ENCODE measurements at regions not wholly inside any gene's neighbourhood (a gene's known extent, or its start where the extent isn't known, plus 50 kb on each side); places are given as distances from the start of the nearest gene placed in this dataset.

GRCh38 chr12:91572869-91573268 lies 390.3 kb upstream of the DCN start:
- H3K27me3 ChIP-seq (ENCODE audit: control insufficient read depth, insufficient read depth, low read length) = no peaks in the 10 kb centered on the region
- no peak overlapping the region for H3K4me3 ChIP-seq (ENCODE audit: low read depth, low read length)
- H3K36me3 ChIP-seq (ENCODE audit: control insufficient read depth, insufficient read depth, low read length) = no peaks in the 10 kb centered on the region
- TF ChIP-seq, protein P1, sequence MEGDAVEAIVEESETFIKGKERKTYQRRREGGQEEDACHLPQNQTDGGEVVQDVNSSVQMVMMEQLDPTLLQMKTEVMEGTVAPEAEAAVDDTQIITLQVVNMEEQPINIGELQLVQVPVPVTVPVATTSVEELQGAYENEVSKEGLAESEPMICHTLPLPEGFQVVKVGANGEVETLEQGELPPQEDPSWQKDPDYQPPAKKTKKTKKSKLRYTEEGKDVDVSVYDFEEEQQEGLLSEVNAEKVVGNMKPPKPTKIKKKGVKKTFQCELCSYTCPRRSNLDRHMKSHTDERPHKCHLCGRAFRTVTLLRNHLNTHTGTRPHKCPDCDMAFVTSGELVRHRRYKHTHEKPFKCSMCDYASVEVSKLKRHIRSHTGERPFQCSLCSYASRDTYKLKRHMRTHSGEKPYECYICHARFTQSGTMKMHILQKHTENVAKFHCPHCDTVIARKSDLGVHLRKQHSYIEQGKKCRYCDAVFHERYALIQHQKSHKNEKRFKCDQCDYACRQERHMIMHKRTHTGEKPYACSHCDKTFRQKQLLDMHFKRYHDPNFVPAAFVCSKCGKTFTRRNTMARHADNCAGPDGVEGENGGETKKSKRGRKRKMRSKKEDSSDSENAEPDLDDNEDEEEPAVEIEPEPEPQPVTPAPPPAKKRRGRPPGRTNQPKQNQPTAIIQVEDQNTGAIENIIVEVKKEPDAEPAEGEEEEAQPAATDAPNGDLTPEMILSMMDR (IDR thresholded peaks at IDR 0.05; ENCODE audit: insufficient read depth, low read length, severe bottlenecking) = no peak
- DNase-seq (ENCODE audit: low read depth) (no peak), FAIRE-seq (no peak)

DNA sequence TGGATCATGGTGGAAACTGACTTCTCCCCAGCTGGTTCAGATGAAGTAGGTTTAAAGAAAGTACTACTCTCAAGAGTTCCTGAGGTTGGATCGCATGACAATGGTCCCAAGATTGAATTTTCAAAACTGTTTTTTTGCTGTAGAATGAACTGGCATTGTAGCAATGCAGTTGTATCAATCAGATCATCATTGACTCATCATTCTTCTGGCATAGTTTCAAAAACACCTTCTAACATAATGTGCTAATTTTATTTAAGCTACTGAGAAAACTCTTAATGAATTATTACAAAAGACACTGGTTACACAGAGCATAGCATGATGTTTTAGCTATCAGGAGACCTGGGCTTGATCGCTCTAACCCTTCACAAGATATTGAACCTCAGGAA lies 384.5 kb upstream of the DCN start:
- TF ChIP-seq, protein P1 (IDR thresholded peaks at IDR 0.05; ENCODE audit: insufficient read depth, low read length, severe bottlenecking) = no peak
- H3K27me3 ChIP-seq (ENCODE audit: control insufficient read depth, insufficient read depth, low read length) = no peaks in the 10 kb centered on the region
- DNase-seq (ENCODE audit: low read depth) (peak; percentile 69), FAIRE-seq (no peak)
- no peaks in the 10 kb centered on the region for H3K36me3 ChIP-seq (ENCODE audit: control insufficient read depth, insufficient read depth, low read length)
- H3K4me3 ChIP-seq (ENCODE audit: low read depth, low read length) = no peak overlapping the region

GRCh38 chr12:91566328-91567099 lies 383.9 kb upstream of the DCN start:
- TF ChIP-seq, protein P1 (IDR thresholded peaks at IDR 0.05; ENCODE audit: insufficient read depth, low read length, severe bottlenecking) = no peak
- H3K27me3 ChIP-seq (ENCODE audit: control insufficient read depth, insufficient read depth, low read length) = no peaks in the 10 kb centered on the region
- no peaks in the 10 kb centered on the region for H3K36me3 ChIP-seq (ENCODE audit: control insufficient read depth, insufficient read depth, low read length)
- FAIRE-seq (no peak), DNase-seq (ENCODE audit: low read depth) (no peak)
- H3K4me3 ChIP-seq (ENCODE audit: low read depth, low read length) = no peak overlapping the region

DNA sequence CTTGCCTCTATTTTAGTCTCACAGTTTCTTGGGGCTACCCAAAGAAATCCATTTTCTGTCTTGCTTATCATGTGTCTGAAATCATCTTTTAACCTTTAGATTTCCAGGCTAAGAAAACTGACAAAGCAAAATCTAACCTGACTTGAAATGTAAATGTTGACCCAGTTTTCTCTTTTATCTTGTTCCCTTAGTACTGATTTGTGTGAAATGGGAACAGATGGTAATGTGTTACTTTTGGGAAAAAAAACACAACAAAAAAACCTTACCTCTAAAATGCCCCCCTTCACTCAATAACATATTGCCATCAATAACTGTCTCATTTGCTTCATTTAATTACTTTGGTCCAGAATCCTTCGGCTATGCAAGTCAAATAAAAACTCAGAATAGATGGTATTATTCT lies 383.2 kb upstream of the DCN start:
- DNase-seq (ENCODE audit: low read depth) = no peak
- Histone ChIP-seq H3K36me3 (ENCODE audit: control insufficient read depth, insufficient read depth, low read length) (no peaks in the 10 kb centered on the region), H3K4me3 (ENCODE audit: low read depth, low read length) (no peak overlapping the region), H3K27me3 (ENCODE audit: control insufficient read depth, insufficient read depth, low read length) (no peaks in the 10 kb centered on the region)
- TF ChIP-seq, protein P1 (IDR thresholded peaks at IDR 0.05; ENCODE audit: insufficient read depth, low read length, severe bottlenecking) = no peak
- no peak for FAIRE-seq

- peak; percentile 12 for DNase-seq (ENCODE audit: low read depth)
- no peaks in the 10 kb centered on the region for H3K36me3 ChIP-seq (ENCODE audit: control insufficient read depth, insufficient read depth, low read length)
- TF ChIP-seq, protein P1 (IDR thresholded peaks at IDR 0.05; ENCODE audit: insufficient read depth, low read length, severe bottlenecking) = no peak
- no peak for FAIRE-seq
- H3K4me3 ChIP-seq (ENCODE audit: low read depth, low read length) = no peak overlapping the region
- H3K27me3 ChIP-seq (ENCODE audit: control insufficient read depth, insufficient read depth, low read length) = no peaks in the 10 kb centered on the region
Measured at GRCh38 chr12:91565246-91565645, 382.6 kb upstream of the DCN start.

Measured in bronchial epithelial cell (primary cell).